ENCODE measurements at regions not wholly inside any gene's neighbourhood (a gene's known extent, or its start where the extent isn't known, plus 50 kb on each side); places are given as distances from the start of the nearest gene placed in this dataset.

GRCh38 chr4:30172416-30172815 lies 547.8 kb upstream of the PCDH7 start:
- H3K9me3 ChIP-seq, result no peaks in the 10 kb centered on the region
- no peak overlapping the region for H3K4me3 ChIP-seq
- H3K4me1 ChIP-seq, result no peaks in the 10 kb centered on the region
- no peaks in the 10 kb centered on the region for H3K27me3 ChIP-seq
- ATAC-seq, result no peak
- H3K27ac ChIP-seq, result no peak overlapping the region
- no peaks in the 10 kb centered on the region for H3K36me3 ChIP-seq
- no peak for TF ChIP-seq POLR2A (IDR thresholded peaks at IDR 0.05)
- TF ChIP-seq POLR2AphosphoS5 (IDR thresholded peaks at IDR 0.05), result no peak
- TF ChIP-seq EP300 (IDR thresholded peaks at IDR 0.05), result no peak
- TF ChIP-seq CTCF (IDR thresholded peaks at IDR 0.05), result no peak

- H3K4me1 ChIP-seq, result no peaks in the 10 kb centered on the region
- no peak for ATAC-seq
- H3K9me3 ChIP-seq, result no peaks in the 10 kb centered on the region
- H3K27me3 ChIP-seq, result no peaks in the 10 kb centered on the region
- H3K27ac ChIP-seq, result no peak overlapping the region
- TF ChIP-seq EP300 (IDR thresholded peaks at IDR 0.05) (no peak), CTCF (IDR thresholded peaks at IDR 0.05) (no peak), POLR2A (IDR thresholded peaks at IDR 0.05) (no peak), POLR2AphosphoS5 (IDR thresholded peaks at IDR 0.05) (no peak)
- no peak overlapping the region for H3K4me3 ChIP-seq
- H3K36me3 ChIP-seq, result no peaks in the 10 kb centered on the region
- 91 to 100% methylated on average over 4 of the region's 4 CpGs for WGBS, 2 donors (ENCODE audit: low coverage in 1 of 2)
Measured at GRCh38 chr4:30181512-30181911, 538.7 kb upstream of the PCDH7 start.

GRCh38 chr4:30181918-30182317 lies 538.3 kb upstream of the PCDH7 start:
- H3K27ac ChIP-seq, result no peak overlapping the region
- H3K36me3 ChIP-seq, result no peaks in the 10 kb centered on the region
- no peak for TF ChIP-seq EP300 (IDR thresholded peaks at IDR 0.05)
- TF ChIP-seq POLR2AphosphoS5 (IDR thresholded peaks at IDR 0.05), result no peak
- TF ChIP-seq CTCF (IDR thresholded peaks at IDR 0.05), result no peak
- no peak for TF ChIP-seq POLR2A (IDR thresholded peaks at IDR 0.05)
- H3K4me3 ChIP-seq, result no peak overlapping the region
- no peaks in the 10 kb centered on the region for H3K27me3 ChIP-seq
- no peaks in the 10 kb centered on the region for H3K4me1 ChIP-seq
- 89 to 94% methylated on average over 2 of the region's 2 CpGs for WGBS, 2 donors (ENCODE audit: low coverage in 1 of 2)
- no peak for ATAC-seq
- H3K9me3 ChIP-seq, result no peaks in the 10 kb centered on the region

- WGBS, 2 donors (ENCODE audit: low coverage in 1 of 2), result 100% methylated on average over 2 of the region's 2 CpGs
- Histone ChIP-seq H3K27me3 (no peaks in the 10 kb centered on the region), H3K27ac (no peak overlapping the region), H3K4me1 (no peaks in the 10 kb centered on the region), H3K4me3 (no peak overlapping the region), H3K36me3 (no peaks in the 10 kb centered on the region), H3K9me3 (no peaks in the 10 kb centered on the region)
- no peak for TF ChIP-seq EP300 (IDR thresholded peaks at IDR 0.05)
- no peak for TF ChIP-seq POLR2AphosphoS5 (IDR thresholded peaks at IDR 0.05)
- TF ChIP-seq POLR2A (IDR thresholded peaks at IDR 0.05), result no peak
- no peak for TF ChIP-seq CTCF (IDR thresholded peaks at IDR 0.05)
- no peak for ATAC-seq
Measured at GRCh38 chr4:30182786-30183185, 537.4 kb upstream of the PCDH7 start.

- Histone ChIP-seq H3K27ac (no peak overlapping the region), H3K36me3 (no peaks in the 10 kb centered on the region), H3K9me3 (no peaks in the 10 kb centered on the region), H3K4me1 (no peaks in the 10 kb centered on the region), H3K27me3 (no peaks in the 10 kb centered on the region), H3K4me3 (no peak overlapping the region)
- TF ChIP-seq EP300 (IDR thresholded peaks at IDR 0.05), result no peak
- TF ChIP-seq POLR2AphosphoS5 (IDR thresholded peaks at IDR 0.05), result no peak
- no peak for TF ChIP-seq CTCF (IDR thresholded peaks at IDR 0.05)
- no peak for TF ChIP-seq POLR2A (IDR thresholded peaks at IDR 0.05)
- ATAC-seq, result no peak
Measured at GRCh38 chr4:30191902-30192301, 528.3 kb upstream of the PCDH7 start.
